Liver (tissue), 2 donors: ENCODE measurements at regions not wholly inside any gene's neighbourhood (a gene's known extent, or its start where the extent isn't known, plus 50 kb on each side); places are given as distances from the start of the nearest gene placed in this dataset.

Experiments
- CTCF ChIP-seq: fragments of 150-350 bp; IDR thresholded peaks from 2 replicates; pipeline ENCODE4 v1.5.1; 2017; ENCODE audit warnings: improper control_type of control experiment, low read depth, low read length; ENCODE audit not compliant: missing input control
- MAX ChIP-seq: IDR thresholded peaks from 2 replicates; pipeline ENCODE4 v1.6.1; 2016; ENCODE audit warnings: antibody characterized with exemption
- donor health status: healthy.

DNA sequence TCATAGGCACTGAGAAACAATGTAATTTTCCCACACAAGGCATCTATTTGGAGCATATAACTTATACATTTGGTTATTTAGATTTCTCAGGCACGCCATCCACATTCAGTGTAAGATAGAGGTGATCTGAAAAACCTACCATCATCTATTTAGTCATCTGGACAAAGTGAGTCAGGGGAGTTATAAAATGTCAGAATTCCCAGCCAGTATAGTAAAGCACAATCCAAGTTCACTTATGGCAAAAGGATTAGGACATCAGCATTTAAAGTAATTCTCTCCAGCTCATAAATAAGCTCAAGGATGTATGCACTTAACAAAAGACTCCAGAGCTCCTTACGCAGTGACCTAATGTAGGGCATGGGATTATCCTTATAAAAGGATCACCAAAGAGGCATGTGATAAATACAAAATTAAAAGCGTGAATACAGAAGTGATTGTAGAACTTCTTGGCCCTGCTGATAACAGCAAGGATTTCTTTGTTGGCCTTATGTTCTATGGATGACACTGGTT is 65.3 kb upstream of the DCLK2 start:
- TF ChIP-seq MAX (no peak), CTCF (no peak)
